EL (cell line): ENCODE measurements at regions not wholly inside any gene's neighbourhood (a gene's known extent, or its start where the extent isn't known, plus 50 kb on each side); places are given as distances from the start of the nearest gene placed in this dataset.

Experiments used
- DNase-seq: peaks from one replicate; pipeline ENCODE4 v3.0.0-alpha.2; 2016

DNA sequence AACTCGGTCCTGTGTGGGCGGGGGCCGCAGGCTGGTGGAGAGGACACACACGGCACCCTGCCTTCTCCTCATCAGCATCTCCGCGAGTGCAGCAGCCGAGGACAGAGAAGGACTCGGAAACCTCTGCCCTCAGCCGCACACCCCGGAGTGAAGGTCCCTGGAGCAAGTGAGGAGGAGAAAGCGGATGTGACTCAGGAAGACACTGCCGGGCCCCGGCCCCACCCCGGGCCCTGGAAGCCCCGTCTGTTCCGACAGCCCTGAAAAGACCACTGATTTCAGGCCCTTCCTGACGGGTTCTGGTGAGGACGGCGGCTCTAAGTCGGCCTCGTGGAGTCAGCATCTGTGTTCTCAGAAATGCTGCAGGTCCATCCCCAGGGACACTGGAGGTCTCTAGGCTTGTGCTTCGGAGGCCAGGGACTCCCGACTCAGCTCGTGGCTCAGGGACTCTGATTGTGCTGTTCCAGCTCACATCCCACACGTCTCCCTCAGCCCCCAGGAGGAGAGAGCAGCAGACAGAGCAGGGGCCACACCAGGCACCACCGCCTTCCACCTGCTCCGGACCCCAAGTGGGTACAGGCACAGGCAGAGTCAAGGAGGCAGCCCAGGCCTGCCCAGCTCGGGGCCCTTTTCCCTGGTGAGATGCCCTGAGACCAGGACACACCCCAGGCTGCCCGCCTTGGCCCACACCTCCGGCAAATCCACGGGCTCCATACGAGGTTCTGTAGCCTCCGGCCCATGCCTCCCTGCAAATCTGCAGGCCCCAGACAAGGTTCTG is 134.5 kb upstream of the NKX1-1 start:
- DNase-seq, result no peak

DNA sequence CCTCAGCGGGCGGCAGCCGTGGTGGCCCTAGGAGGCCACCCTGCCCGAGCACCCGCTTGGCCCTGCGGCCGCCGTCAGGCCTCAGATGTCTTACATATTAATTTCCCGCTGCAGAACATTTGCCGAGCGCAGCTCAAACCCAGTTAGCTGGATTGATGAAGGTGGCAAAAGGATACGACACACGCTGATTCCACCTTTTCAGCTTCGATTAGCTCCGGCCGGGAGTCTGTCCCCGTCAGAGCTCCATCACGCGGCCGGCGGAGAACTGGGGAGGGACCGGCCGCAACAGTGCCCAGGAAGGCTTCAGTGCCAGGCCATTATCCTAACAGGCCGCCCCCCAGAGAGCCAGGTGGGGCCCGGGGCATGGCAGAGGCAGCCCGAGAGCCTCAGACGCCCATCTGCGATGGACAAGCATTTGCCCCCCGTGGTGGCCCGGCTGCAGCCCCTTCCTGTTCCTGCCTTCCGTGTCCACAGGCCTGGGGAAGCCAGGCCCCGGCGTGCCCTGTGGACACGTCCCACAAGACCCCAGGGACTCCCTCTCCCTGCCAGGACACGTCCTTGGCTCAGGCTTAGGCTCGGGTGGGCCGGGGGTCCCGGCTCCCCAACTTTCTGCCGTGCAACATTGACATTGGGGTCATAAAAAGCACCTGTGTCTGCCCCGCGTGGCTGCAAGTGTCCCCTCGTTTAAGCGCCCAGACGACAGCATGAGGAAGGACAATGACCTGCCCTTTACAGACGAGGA is 133.8 kb upstream of the NKX1-1 start:
- no peak for DNase-seq

DNA sequence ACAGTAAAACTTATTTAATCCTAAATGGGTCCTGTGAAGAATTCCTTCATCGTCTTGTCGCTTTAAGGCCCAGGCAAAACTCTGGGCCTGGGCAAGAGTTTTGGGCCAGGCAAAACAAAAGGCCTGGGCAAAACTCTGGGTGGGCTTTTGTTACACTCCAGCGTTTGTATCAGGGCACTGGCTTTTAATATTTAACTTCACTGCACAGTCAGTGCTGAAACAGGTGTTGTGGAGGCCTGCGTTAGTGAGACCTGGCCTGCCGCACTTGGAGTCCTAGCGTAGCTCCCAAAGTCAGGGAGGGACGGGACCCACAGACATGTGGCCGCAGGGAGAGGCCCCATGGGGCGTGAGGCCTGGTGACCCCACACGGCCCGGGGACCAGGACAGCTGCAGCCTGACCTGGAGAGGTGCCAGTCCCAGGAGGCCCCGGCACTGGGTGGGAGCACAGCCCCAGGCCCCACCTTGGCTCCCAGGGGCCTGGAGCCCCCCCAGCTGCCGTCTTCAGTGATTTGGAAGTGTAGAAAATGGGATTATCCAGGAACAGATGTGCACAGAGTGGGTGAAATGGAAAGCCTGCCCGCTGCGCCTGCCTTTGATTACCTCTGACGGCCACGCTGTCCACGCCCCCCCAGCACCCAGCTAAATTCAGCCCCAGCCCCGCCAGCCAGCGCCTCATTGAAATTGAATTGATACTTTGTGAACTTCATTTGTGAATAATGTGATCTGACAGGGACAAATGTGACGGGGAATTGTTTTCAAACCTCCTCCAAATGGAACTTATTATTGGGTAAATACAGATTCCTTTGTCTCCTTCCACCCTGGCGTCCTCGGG is 132.9 kb upstream of the NKX1-1 start:
- DNase-seq, result no peak

DNA sequence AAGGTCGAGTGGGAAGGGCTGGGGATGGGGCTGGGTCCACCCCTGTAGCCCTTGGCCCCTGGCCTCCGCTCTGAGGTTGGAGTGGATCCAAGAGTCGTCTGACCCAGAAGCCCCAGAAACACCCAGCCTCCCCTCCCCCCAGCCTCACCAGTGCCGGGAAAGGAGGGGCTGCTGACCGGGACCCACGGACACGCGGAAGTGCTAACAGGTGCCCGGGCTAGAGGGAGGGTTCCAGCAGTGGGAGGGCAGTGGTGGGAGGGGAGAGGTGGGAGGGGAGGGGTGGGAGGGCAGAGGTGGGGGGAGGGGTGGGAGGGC is 131.8 kb upstream of the NKX1-1 start:
- no peak for DNase-seq

DNA sequence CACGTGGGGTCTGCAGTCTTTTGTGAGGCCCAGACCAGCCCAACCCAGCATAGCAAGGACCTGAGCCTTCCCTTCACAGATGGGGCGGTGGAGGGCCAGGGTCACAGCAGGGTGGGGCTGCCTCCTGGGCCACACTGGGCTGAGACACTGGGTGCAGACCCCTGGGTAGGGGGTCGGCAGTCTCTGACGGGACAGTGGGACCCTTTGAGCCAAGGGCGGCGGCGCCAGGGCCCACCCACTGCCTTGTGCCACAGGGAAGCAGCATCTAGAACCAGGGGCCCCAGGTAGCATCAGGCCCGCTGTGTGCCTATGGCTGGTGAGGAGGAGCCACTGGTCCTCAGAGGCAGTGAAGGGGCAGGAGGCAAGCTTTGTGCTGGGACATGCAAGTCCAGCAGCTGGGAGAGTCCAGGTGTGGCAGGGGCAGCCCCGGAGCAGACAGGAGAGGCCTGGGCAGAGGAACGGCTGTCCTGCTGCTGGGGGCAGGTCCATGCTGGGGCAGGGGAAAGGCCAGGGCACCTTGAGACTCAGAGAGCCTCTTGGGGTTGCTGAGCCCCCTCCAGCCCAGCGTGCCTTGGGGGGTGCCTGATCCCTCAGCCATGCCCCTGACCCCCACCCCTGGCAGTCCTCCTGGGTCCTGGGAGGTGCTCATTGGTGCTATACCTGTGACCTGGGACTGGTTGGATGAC is 131.3 kb upstream of the NKX1-1 start:
- DNase-seq, result no peak

DNA sequence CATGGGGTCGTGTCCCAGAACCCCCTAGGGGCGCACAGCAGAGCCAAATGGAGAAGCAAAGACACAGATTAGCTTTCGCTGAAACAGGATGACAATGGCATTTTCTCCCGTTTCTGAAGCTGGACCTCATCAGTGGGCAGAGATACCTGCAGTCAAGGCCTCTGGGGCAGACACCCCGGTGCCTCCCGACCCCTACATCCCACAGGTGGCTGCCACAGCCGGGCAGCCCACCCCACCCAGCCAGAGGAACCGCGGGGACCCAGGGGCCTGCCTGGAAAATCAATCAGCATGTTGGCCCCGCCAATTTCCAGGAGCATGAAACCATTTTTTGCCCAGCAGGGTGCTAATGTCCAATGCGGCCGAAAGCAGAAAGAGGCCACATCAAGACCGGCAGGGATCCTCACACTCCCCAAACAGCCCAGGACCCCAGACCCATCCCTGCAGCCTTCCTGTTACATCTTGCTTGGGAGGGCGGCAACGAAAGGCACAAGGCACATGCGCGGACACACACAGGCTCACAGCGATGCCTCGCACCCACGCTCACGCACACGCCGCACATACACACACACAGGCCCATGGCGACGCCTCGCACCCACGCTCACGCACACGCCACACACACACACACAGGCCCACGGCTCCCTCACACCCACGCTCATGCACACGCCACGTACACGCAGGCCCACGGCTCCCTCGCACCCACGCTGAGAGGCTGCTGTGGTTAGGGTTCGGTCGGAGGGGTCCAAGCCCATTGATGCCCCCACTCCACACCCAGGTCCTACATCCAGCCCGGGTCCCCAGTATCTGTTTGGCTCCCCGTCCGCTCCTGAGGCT is 130.6 kb upstream of the NKX1-1 start:
- DNase-seq, result no peak

DNA sequence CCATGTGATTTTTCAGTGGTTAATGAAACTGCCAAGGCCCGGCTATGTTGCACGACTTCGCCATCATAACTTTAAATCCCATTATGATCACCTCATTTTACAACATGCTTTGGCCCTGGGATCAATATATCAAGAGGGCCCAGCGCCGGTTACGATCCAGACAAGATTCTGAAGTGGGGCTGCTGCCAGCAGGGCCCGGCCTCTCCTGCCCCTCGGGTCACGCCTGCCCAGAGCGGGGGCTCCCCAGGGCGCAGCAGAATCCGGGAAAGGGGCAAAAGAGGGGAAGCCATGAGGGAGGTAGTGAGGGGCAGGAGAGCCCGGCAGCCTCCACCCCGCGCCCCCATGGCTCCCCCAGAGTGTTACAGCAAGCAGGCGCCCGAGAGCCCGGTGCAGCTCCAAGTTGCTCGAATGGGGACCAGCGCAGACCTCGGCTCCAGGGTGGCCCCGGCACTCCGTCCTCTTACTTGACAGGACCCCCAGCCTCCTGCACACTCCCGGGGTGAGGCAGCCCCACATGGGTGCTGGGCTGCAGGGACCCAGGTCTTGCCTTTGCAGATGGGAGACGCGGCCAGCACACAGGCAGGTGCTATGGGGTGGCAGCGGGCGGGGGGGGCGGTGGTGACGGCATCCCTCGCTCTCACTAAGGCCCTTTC is 129.8 kb upstream of the NKX1-1 start:
- DNase-seq, result no peak

DNA sequence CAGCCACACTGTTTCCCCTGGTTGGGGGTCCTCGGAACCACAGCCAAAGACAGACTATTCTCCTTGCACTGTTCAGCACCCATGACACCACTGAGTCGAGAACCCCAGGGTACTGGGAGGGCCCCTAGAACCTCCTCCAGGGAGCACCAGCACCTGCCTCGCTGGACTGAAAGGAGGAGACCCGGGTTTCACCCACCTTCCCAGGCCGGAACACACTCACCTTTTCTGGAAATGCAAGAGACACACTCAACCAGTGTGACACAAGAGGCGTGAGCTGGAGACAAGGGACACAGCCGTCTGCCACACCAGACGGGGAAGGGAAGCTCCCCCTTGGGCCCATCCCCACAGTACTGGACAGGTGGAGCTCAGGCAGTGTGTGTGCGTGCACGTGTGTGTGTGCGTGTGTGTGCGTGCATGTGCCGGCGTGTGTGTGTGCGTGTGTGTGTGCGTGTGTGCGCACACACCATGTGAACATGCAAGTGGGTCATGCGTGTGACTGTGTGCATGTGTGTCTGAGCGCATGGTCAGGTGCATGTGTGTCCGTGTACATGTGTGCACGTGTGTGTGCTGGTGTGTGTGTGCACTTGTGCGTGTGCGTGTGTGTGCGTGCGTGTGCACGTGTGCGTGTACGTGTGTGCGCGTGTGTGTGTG is 128.8 kb upstream of the NKX1-1 start:
- no peak for DNase-seq

DNA sequence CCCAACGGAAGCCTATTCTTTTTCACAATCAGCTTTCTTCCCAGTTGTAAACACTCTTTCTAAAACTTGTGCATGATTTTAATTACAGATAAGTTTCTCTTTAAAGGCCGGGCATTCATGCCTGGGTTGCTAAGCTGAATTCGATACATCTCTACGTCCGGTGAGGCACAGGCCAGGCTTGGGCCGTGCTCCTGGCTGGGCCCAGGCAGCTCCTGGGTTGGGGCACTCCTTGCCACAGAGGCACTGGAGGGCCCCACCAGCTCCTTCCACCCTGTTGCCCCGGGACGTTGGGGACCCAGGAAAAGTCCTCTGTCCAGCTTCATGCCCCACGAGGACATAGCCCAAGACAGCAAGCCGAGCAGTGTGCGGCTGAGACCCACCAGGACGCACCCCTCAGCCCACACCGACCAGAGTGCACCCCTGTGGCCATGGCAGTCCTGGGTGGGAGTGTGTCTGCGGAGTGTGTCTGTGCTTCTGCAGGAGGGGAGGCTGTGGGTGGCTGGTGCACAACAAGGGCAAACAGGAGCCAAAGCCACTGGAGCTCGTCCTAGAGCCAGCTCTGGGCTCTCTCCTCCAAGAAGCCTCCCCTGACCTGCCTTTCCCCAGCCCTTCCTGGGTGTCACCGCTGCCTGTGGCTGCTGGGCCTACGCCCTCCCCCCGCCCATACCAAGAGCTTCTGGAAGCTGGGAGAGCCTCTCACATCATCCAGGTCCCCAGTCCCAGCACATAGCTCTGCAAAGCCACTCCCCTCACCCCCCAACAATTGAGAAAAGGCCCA is 128.0 kb upstream of the NKX1-1 start:
- no peak for DNase-seq

DNA sequence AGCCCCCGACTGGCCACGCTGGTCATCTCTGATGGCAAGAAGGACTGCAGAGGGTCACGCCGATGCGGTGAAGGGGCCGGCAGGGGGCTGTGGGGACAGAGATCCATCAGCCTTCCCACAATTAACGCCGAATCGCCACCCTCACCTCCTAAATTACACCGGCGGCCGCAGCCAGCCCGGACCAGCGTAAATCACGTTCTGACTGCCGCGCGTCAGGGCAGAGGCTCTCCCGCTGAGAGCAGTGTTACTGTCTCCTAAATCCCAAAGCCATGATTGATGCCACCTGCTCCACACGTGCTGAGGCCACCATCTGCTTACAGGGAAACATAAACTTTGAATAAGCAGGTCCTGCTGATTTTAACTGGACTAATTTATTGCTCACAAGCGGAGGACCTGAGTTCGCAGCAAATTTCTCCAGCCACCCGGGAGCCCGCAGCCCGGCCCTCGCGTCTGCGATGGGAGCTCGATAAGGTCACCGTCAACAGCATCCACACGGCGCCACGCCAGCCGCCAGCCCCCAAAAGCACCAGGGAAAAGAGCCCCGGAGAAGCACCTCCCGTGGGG is 127.3 kb upstream of the NKX1-1 start:
- DNase-seq, result no peak

DNA sequence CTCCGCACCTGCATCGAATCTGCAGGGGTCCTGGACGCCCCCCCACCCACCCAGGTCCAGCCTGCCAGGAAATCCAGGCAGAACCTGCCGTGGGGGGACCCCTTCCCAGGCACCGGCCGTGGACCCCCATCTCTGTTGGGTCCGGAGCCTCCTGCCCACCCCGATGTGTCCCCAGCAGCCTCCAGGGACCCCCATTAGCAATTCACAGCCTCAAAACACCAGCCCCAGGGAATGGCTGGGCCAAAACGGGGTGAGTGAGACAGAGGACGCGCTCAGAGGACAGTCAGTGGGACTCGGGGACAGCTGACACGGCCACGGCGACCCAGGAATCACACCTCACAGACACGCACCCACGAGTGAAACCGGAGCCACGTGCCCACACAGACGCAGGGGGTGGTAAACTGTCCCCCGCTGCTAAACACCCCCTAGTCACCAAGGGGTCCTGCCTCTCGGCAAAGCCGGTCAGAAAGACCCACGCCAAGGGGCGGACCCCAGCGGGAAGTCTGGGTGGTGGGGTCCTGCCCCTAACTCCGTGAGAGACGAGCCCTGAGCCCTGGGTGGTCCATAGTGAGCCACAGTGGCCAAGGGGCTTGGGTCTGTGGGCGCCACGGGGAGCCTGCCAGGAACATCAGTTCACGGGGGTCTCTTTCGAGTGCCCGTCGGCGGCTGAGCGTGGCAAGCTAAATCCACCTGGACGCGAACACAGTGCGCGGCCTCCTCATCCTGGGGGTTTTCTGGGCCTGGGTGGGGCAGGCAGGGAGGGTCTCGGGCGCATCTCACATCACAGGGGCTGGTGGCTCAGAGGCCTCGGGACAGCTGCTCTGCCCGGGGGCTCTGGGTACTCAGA is 126.5 kb upstream of the NKX1-1 start:
- DNase-seq, result no peak

DNA sequence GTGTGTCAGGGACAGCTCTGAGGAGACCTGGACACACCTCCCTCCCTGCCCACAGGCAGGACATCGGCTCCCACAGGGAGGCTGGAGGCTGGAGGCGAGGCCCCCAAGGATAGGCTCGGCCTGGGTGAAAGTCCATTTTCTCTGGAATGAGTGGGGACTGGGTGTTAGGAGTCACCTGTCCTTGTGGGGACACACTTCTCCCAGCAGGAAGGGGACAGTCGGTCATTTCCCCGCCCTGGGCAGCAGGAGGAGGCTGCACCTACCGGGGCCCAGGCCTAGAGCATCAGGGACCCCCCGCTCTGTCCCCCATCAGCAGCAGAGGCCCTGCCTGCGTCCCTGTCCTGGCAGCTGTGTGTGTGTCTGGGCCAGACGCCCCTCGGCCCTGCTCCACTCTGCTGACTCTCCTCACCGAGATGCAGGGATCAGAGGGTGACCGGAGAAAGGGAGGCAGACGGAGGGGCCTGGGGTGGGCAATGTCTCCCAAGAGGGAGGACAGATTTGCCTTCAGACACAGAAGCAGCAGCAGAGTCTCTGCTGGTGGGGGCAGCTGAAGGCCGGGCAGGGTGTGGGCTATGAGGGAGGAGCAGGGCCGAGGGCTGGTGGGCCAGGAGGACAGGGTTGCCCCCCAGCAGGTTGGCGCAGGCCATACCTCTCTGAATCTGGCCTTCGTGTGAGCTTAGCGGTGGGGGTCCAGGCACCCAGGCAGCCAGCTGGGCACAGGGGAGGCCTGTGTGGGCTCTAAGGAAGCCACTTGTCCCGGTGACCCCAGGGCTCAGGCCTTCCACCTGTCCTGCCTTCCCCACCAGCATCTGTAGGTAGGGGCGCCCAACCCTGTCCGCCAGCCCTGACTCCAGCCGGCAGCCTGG is 125.7 kb upstream of the NKX1-1 start:
- DNase-seq, result no peak

DNA sequence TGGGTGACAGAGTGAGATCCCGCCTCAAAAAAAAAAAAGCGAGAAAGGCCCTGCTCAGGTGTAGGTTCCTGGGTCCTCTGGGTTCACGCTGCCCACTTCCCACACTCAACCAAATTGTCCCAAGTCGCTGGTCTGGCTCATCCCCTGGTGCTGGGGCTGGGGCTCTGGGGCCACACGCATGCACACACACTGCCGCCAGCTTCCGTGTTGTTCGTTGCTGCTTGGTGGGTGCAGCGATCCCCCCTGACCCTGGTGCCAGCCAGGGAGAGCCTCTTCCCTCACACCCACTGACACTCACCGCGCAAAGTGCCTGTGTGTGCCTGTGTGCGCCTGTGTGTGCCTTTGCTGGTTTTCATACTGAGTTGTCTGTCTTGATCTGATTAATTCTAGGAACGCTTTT is 124.1 kb upstream of the NKX1-1 start:
- DNase-seq, result no peak

DNA sequence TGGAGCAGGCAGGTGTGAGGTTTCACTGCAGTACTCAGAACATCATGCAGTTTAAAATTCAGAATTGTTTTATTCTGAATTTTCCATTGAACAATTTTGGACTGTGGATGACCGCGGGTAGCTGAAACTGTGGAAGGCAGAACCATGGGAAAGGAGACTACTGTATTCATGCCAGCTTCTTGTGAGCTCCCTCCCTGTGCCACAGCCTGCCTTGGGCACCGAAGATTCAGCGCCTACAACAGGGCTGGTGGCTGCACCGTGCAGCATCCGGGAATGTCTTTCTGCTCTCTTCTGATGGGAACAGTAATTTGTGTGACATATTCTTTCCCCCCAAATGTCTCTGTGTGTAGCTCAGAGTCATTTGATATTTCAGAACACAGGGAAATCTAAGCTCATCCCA is 118.5 kb upstream of the NKX1-1 start:
- DNase-seq, result no peak

DNA sequence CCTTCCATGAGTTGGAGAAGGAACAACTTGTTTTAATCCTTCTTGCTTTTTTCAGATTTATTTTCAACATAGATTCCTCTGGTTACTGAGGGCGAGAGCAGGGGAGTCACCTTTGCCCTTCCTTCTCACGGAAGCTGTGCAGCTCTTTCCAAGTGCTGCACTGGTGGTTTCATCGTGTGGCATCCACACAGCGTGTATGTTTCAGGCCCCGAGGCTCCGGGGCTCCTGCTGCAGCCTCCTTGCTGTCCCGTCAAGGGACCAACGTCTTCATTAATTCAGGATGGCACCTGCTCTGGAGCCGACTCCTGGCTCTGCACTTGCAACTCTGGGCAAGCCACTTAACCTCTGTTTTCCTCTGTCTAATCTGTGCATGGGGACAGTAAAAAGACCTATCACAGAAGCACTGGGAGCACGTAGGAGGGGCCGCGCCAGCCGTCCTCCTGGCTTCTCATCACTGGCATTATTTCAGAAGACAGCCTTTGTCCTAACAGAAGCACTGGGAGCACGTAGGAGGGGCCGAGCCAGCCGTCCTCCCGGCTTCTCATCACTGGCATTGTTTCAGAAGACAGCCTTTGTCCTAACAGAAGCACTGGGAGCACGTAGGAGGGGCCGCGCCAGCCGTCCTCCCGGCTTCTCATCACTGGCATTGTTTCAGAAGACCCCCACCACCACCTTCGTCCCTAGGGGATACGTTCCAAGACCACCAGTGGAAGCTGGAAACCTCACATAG is 117.8 kb upstream of the NKX1-1 start:
- DNase-seq, result no peak

DNA sequence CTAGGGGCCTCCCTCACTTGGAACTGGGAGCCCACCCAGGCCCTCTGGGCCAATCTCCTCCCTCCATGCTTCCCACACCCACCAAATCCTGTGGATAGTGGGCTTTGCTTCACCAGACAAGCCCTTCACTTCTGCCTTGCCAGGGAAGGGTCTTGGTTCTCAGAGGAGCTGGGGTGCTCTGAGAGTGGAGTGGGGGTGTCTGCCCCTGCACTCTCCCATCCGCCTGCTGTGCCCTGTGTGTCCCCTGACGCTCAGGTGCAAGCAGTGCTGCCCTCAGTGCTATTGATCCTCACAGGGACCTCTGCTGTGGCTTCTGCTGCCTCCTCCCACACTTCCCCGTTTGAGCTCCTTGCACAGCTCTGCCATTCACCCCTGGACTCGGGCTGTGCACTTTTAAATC is 117.3 kb upstream of the NKX1-1 start:
- no peak for DNase-seq

DNA sequence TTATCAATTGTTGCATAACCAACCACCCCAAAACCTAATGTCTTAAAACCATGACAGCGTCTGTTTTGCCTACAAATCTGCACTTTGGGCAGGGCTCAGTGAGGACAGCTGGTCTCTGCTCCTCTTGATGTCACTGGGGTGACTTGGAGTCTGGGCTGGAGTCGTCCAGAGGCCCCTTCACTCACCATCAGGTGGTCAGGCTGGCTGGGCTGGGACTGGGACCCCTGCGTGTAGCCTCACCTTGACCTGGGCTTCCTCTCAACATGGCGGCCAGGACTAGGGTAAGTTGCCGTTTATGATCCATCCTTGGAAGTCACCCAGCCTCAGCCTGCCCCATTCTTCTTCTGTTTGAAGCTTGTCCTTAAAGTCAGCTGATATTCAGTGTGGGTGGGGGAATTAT is 116.8 kb upstream of the NKX1-1 start:
- DNase-seq, result no peak
